ENCODE measurements at regions not wholly inside any gene's neighbourhood (a gene's known extent, or its start where the extent isn't known, plus 50 kb on each side); places are given as distances from the start of the nearest gene placed in this dataset.

GRCh38 chr6:9492790-9493189 is 922.1 kb downstream of the TFAP2A start:
- no peak for TF ChIP-seq CTCF (conservative IDR thresholded peaks at IDR 0.05; ENCODE audit: control insufficient read depth, insufficient read depth, low read depth, low read length)
- H3K4me3 ChIP-seq (ENCODE audit: control insufficient read depth, low read depth, low read length), result no peak overlapping the region
- no peak for DNase-seq (ENCODE audit: low read depth)

- TF ChIP-seq CTCF (conservative IDR thresholded peaks at IDR 0.05; ENCODE audit: control insufficient read depth, insufficient read depth, low read depth, low read length), result no peak
- no peak for DNase-seq (ENCODE audit: low read depth)
- H3K4me3 ChIP-seq (ENCODE audit: control insufficient read depth, low read depth, low read length), result no peak overlapping the region
Observed at GRCh38 chr6:9487128-9487527, 927.7 kb downstream of the TFAP2A start.

GRCh38 chr6:9485992-9486391 is 928.9 kb downstream of the TFAP2A start:
- H3K4me3 ChIP-seq (ENCODE audit: control insufficient read depth, low read depth, low read length), result no peak overlapping the region
- TF ChIP-seq CTCF (conservative IDR thresholded peaks at IDR 0.05; ENCODE audit: control insufficient read depth, insufficient read depth, low read depth, low read length), result no peak
- DNase-seq (ENCODE audit: low read depth), result no peak

GRCh38 chr6:9484686-9485085 is 930.2 kb downstream of the TFAP2A start:
- no peak for TF ChIP-seq CTCF (conservative IDR thresholded peaks at IDR 0.05; ENCODE audit: control insufficient read depth, insufficient read depth, low read depth, low read length)
- H3K4me3 ChIP-seq (ENCODE audit: control insufficient read depth, low read depth, low read length), result no peak overlapping the region
- peak; percentile 43 for DNase-seq (ENCODE audit: low read depth)

- DNase-seq (ENCODE audit: low read depth), result peak; percentile 61
- TF ChIP-seq CTCF (conservative IDR thresholded peaks at IDR 0.05; ENCODE audit: control insufficient read depth, insufficient read depth, low read depth, low read length), result no peak
- H3K4me3 ChIP-seq (ENCODE audit: control insufficient read depth, low read depth, low read length), result no peak overlapping the region
Observed at GRCh38 chr6:9484091-9484490, 930.8 kb downstream of the TFAP2A start.

GRCh38 chr6:9482030-9482738 is 932.7 kb downstream of the TFAP2A start:
- peak; percentile 94 for DNase-seq (ENCODE audit: low read depth)
- no peak overlapping the region for H3K4me3 ChIP-seq (ENCODE audit: control insufficient read depth, low read depth, low read length)
- TF ChIP-seq CTCF (conservative IDR thresholded peaks at IDR 0.05; ENCODE audit: control insufficient read depth, insufficient read depth, low read depth, low read length), result no peak
